RWPE1 (cell line): ENCODE measurements at regions not wholly inside any gene's neighbourhood (a gene's known extent, or its start where the extent isn't known, plus 50 kb on each side); places are given as distances from the start of the nearest gene placed in this dataset.
"Not testable (repeated sequence)": the region's sequence is repeated elsewhere in the genome, so short reads cannot be mapped to it uniquely, and the experiment has no call there.

Experiments used
- CTCF ChIA-PET: fragments of 350-600 bp; sonication (Branson Sonifier 250); formaldehyde crosslinking; extraction: SDS; loops from one replicate; lab custom pipeline; 2021; lab: Yijun Ruan, JAX
- POLR2A ChIA-PET: fragments of 400-600 bp; formaldehyde crosslinking; extraction: SDS; loops from one replicate; lab custom pipeline; 2020; ENCODE audit warnings: antibody characterized with exemption; ENCODE audit not compliant: low non-redundant PET; lab: Yijun Ruan, JAX
- DNase-seq: peaks from one replicate; pipeline ENCODE4 v3.0.0; 2012; ENCODE audit warnings: low spot score
- H3K27ac ChIP-seq: fragments of 450-650 bp; 2 replicates; pipeline ENCODE4 v1.5.1; 2017
- CTCF ChIP-seq: fragments of 450-650 bp; conservative IDR thresholded peaks from 2 replicates; pipeline ENCODE4 v1.5.1; 2017; ENCODE audit warnings: low read depth, mild to moderate bottlenecking

DNA sequence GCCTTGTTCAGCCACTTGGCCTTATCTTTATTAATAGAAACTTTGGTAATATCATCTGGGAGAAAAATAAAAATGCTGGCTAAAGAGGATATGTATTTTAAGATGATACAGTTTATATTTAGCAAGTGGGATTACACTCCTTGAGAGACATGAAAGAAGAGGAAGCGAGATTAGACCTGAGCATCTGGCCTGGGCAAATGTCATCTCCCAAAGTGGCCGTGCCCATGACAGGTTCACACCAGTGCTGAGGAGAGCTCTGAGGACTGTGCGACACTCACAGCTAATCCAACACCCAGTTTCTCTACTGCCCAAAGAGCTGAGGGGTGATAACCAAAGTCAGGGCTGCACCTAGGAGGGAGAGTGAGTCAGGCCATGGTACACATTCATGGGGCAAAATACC lies 121.7 kb upstream of the DUSP10 start:
- H3K27ac ChIP-seq: no peak overlapping the region
- TF ChIP-seq CTCF: no peak
- CTCF ChIA-PET: interaction anchor here (1.3 kb wide), 1 partner anchor 116 kb away, joined by 3 read pairs; no protein-coding TSS in a partner anchor
- POLR2A ChIA-PET: no interaction called here
- DNase-seq: no peak

GRCh38 chr1:221862971-221863370 lies 121.1 kb upstream of the DUSP10 start:
- ChIA-PET CTCF (interaction anchor here (1.3 kb wide), 1 partner anchor 116 kb away, joined by 3 read pairs; no protein-coding TSS in a partner anchor), POLR2A (no interaction called here)
- no peak overlapping the region for H3K27ac ChIP-seq
- TF ChIP-seq CTCF: no peak
- DNase-seq: no peak

- peak; percentile 74 for DNase-seq
Measured at GRCh38 chr1:221858818-221859611, 117.1 kb upstream of the DUSP10 start.

DNA sequence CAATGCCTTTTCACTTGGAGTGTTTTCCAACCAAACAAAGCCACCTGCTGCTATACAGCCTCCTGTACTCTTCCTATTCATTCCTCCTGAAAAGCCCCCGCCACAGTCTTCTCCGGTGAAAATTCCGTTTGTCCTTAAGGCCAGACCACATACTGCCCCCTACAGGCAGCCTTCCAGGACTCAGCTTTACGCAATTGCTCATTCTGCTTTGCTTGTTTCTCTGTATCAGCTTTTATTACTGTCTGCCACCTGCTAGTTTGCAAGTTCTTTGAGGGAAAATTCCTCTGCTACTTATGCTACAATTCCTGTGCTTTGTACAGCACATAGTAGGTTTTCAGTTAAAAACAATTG lies 115.2 kb upstream of the DUSP10 start:
- CTCF ChIA-PET, H3K27ac ChIP-seq, DNase-seq, POLR2A ChIA-PET: not testable (repeated sequence)
- 0 out of 2 replicates have a peak, but pooled peaks have one; percentile 16 for TF ChIP-seq CTCF

More at GRCh38 chr1:221858818-221859611, 117.1 kb upstream of the DUSP10 start:
- ChIA-PET POLR2A (no interaction called here), CTCF (interaction anchor here (0.6 to 1.1 kb wide), 3 partner anchors 9 to 60 kb away, joined by 3 to 4 read pairs (median 3); no protein-coding TSS in a partner anchor)
- H3K27ac ChIP-seq: no peak overlapping the region
- no peak for TF ChIP-seq CTCF

DNA sequence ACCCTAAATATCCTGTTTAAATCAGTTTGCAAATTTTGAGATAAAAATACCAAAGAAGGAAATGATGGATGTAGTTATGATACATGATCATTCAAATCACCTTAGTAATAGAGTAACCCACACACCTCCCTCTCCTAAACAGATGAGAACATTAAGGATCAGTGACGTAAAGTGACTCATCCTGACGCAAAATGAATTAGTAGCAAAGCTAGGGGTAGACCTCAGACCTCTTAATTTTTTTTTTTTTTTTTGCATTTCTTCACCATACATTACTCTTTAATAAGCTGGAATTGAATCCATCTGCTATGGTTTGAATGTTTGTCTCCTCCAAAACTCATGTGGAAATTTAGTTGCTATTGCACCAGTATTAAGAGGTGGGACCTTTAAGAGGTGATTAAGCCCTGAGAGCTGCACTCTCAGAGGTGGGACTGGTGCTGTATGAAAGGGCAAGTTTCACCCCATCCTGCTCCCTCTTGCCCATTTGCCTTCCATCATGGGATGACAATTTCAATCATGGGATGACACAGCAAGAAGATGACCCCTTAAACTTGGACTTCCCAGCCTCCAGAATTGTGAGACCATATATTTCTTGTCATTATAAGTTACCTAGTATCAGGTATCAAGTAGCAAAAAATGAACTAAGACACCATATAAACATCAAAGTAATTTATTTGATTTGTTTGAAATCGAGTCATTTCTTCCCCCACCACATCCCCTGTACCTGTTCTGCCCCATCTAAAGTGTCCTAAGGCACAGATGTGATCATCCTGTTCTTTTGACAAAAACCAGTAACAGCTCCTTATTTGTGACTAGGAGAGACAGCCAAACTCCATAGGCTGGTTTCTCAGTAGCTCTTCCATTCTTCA lies 114.6 kb upstream of the DUSP10 start:
- CTCF ChIA-PET: no interaction called here
- POLR2A ChIA-PET: no interaction called here
- TF ChIP-seq CTCF: no peak
- DNase-seq: peak; percentile 69
- H3K27ac ChIP-seq: no peak overlapping the region

DNA sequence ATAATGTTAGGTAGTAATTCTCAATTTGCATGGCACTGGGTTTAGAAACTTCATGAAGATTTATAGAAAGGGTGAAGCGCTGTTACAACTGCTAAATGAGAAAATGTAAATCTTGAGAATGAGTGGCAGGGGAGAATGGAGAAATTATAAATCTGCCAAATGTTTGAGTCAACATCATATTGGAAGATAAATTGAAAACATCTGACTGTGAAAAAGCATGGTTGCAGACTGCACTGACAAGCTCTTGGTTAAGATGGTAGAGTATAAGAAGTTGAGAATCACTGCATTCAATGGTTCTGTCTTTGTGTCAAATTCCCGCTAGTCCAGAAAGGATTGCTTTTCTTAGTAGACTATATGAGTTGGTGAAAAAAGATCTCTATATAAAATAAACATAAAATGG lies 113.3 kb upstream of the DUSP10 start:
- no peak for TF ChIP-seq CTCF
- H3K27ac ChIP-seq: no peak overlapping the region
- ChIA-PET POLR2A (no interaction called here), CTCF (no interaction called here)
- DNase-seq: no peak
